HG02623 (cell line): ENCODE measurements at regions not wholly inside any gene's neighbourhood (a gene's known extent, or its start where the extent isn't known, plus 50 kb on each side); places are given as distances from the start of the nearest gene placed in this dataset.

Experiments used
- ATAC-seq: cut with Tn5 transposase; IDR thresholded peaks from one replicate; pipeline ENCODE4 v1.9.1; 2021; ENCODE audit warnings: moderate library complexity; ENCODE audit not compliant: unreplicated experiment

GRCh38 chr9:96183751-96184150 lies 118.2 kb downstream of the HSD17B3 start:
- ATAC-seq, result no peak

DNA sequence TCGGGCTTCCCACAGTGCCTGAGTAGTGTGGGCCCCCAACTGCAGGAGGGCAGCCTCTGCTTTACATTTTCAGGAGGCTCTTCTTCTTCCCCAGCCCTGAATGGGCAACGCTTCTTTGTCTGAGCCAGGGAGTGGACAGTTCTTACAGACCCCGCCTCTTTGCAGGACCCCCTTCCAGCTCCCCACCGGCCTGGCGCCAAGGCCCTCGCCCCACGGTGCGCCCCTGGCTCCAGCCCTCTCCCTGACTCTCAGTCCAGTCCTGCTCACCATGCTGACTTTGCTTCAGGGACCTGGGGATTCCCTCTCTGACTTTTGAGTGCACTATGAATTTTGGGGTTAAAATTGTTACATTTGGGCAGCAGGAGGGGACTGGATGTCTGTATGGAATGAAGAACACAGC lies 123.8 kb downstream of the HSD17B3 start:
- ATAC-seq, result no peak

GRCh38 chr9:96177719-96178028 lies 124.3 kb downstream of the HSD17B3 start:
- ATAC-seq, result no peak

GRCh38 chr9:96177005-96177718 lies 124.8 kb downstream of the HSD17B3 start:
- no peak for ATAC-seq

DNA sequence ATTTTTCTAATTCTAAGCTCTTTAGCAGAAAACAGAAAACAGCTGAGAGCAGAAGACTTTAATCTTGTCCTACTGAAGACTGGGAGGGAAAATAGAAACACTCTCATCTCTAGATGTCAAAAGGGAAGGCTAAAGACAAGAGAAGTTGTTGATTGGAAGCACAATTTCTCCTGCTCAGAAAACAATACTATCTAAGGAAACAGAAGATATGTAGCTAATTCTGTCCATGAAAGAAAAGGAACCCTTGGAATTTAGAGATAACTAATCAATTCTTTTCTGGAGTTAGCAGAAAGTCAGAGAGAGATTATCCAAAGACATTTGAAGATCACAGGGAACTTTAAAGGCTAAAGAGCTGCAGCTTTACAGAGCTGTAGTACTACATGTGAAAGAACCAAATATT lies 126.2 kb downstream of the HSD17B3 start:
- ATAC-seq, result no peak

DNA sequence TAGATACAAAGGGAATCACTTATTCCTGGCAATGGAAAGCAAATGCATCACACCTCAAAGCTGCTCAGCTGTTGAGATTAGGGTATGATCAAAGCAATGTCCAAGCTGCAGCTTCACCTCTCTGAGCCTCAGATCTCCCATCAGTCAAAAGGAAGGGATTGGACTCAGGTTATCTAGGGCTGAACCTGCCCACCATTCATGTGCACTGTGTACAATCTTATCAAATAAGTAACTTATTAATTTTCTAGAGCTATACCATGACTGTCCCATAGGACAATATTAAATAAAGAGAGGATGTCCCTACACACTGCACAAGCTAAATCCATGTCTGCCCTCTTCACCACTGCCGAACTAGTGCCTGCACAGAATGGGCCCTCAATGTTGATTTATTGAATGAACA lies 127.0 kb downstream of the HSD17B3 start:
- no peak for ATAC-seq

DNA sequence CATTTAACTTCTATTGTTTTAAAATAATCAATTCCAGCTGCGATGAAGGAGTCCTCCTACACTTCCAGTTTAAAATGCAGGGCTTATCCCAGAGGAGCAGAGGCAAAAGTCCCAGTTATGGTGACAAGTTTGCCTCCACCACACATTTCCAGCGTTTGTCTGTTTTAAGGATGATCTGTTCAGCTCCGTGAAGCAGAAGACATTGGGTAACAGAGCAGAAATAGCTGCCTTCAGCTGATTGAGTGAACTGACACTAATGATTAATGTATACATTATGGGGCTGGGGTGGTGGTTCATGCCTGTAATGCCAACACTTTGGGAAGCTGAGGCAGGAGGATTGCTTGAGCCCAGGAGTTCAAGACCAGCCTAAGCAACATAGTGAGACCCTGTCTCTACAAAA lies 127.6 kb downstream of the HSD17B3 start:
- ATAC-seq, result no peak

DNA sequence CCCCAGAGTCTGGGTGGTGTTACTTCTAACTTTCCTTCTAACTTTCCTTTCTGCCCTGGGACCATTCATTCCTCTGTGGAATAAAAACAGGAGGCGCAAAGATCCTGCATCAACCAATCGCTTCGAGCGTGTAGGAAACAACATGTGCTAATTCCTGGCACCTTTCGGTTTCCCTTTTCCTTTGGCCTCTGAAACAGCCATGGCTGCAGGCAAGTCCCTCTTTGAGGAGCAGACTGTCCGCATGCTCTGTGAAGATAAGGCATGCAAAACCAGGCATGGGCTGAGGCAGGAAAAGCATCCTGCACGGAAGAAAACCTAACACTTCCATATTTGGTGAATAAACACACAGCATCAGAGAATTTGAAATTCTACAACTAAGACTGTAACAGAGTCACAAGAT lies 128.3 kb downstream of the HSD17B3 start:
- ATAC-seq, result no peak

DNA sequence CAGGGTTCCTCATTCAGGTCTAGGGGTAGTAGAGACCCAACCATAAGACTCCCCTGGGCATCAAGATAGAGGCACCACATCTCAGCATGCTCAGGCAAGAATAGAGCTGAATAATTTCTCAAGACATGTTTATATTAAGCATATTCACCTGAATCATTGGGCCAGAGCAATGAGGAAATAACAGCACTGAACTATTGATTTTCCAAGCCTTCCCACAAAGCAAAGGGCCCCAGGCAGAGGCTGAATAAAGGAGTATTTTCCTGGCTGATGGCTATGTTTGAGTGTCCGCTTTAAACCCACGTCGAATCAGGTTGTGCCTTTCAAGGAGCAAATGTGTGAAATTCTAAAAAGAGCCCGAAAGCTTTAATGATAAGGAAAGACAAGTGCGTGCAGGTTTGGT lies 129.2 kb downstream of the HSD17B3 start:
- ATAC-seq, result no peak

GRCh38 chr9:96171728-96172127 lies 130.2 kb downstream of the HSD17B3 start:
- no peak for ATAC-seq

DNA sequence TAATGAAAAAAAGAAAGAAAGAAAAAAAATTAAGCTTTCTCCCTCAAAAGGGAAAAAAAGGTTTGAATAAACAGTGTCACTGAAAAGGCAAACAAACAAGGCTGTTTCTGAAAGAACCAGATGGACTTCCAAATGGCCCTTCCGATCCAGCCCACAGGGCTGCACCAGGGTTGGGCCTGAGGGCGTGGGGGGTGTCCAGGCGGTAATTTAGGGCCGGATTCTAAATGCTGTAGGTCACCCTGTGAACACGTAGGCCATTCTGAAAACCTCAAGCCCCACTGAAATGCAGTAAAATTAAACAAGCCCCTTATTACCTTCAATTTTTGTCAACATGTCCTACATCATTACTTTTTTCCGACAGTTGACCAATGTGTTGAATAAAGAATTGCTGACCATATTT lies 132.1 kb downstream of the HSD17B3 start:
- ATAC-seq, result no peak

DNA sequence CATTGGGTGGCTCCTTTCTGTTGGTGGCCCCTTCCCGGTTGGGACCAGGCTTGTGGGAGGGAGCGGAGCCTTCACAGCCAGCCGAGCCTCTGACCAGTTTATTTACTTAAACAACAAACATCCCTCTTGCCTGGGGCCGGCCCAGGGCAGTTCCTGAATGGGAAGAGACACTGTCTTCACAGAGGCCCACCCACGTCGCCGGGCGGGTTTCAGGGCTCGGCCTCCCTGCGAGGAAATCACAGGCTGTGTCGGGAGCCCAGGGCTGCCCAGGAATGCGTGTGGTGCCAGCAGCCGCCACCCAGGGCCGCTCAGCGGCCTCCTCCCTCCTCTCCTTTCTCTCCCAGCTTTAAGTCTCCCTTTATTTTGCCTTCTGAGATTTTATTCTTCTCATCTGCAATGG lies 132.5 kb downstream of the HSD17B3 start:
- ATAC-seq, result no peak

- ATAC-seq, result no peak
These were observed 133.1 kb downstream of the HSD17B3 start for GRCh38 chr9:96168882-96169281.

GRCh38 chr9:96167011-96167410 lies 135.0 kb downstream of the HSD17B3 start:
- ATAC-seq, result no peak

DNA sequence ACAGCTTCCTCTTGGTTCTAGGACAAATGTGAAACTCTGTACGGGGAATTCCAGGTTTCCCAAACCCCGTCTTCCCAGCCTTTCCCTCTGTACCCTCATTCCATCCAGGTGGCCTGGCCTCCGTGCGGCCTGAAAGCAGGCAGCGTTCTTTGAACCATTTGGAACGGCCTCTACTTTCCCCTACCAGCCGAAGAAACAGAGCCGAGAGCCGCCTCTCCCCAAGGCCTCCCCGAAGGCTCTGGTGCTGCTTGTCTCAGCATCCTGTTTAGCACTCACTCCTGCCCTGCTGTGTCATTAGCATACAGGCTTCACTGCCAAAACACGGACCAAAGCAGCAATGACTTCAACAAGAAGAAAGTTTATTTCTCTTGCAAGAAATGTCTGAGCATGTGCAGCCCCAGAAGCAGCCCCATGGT lies 137.7 kb downstream of the HSD17B3 start:
- no peak for ATAC-seq

DNA sequence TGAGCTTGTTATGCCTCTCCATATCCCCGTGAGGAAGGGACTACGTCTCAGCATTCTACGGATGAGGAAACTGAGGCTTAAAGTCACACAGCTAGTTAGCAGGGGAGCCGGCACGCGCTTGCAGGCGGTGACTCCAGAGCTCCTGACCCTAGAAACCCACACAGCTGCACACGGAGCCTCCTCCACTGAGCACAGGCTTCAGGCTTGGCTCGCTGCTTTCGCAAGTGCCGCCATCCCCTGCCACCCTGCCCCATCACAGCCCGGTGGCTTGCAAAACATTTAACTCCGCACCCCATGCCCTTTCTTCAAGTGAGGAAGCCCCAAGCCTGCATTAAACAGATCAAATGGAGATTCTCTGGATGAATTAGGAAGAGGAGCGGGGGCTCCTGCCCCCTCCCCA lies 138.3 kb downstream of the HSD17B3 start:
- ATAC-seq, result no peak

- ATAC-seq, result no peak
These were observed 138.8 kb downstream of the HSD17B3 start for GRCh38 chr9:96163161-96163560.

- ATAC-seq, result no peak
These were observed 140.2 kb downstream of the HSD17B3 start for GRCh38 chr9:96161819-96162218.

GRCh38 chr9:96160866-96161265 lies 141.1 kb downstream of the HSD17B3 start:
- ATAC-seq, result no peak

GRCh38 chr9:96160168-96160567 lies 141.8 kb downstream of the HSD17B3 start:
- no peak for ATAC-seq

DNA sequence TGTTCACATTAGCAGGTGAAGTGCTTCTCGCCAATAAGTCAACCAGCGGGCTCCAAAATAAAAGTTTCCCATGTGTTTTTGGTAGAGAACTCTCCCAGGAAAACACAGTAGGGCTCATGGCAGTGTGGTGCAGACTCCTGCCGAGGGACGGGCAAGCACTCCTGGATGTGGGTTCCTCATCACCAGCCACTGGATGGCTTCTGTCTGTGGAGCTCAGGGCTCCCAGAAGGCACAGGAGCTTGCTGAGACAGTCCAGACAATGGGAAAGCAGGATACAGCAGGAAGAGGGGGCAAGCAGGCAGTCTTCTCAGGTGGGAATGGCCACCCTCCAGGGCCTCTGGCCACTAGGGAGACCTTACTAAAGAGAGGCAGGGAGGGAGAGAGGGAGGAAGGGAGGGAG lies 142.4 kb downstream of the HSD17B3 start:
- no peak for ATAC-seq

DNA sequence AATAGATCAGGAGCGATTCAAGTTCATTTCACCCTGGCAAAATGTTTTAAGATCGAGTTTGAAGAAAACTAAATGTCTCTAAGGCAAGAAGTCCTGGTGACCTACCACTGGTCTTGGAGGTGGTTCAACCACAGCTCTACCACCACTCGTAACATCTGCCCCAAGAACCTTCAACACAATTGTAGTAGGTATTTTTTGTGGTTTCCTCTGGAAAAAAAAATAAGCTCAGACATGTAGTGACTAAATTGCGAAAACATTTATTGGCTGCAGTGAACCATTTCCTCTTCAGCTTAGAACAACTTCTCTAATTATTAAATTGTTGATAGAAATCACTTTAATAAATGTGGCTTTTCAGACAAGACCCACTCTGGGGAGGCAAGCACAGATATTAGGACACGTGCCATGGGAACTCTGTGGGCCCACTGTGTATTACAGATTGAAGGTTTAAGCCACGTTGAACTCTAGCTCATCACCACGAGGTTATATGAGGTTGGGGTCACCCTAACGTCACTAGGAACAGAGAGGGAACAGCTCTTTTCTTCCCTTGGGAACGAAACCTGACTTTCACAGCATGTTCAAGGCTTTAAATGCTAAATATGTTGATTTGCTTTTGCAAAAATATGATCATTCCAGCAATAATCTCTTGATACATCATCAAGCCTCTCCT lies 142.9 kb downstream of the HSD17B3 start:
- no peak for ATAC-seq

DNA sequence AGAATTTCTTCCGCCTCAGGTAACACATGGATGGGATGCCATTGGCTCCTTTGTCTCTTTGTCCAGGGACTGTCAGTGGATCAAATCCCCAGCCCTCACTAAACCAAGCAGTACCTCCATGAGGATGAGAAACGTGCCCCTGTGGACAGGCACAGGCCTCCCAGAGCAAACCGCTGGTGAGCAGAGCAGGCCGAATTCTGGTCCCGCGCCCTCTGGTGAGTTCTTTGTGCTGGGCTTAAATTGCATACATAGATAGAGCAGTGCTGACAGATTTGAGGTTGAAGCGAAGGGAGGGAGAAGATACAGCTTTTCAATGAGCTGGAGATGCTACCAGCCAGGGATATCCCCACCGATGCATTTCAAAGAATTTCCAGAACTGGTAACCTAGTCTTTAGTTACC lies 143.8 kb downstream of the HSD17B3 start:
- no peak for ATAC-seq
